Transverse colon (tissue), 4 donors: ENCODE measurements at regions not wholly inside any gene's neighbourhood (a gene's known extent, or its start where the extent isn't known, plus 50 kb on each side); places are given as distances from the start of the nearest gene placed in this dataset.

Source experiments
- DNase-seq: peaks from one replicate; pipeline ENCODE4 v3.0.0-alpha.2; 2019
- H3K27ac ChIP-seq, 4 donors: fragments of 200-600 bp; sonication (generic); 2 replicates each; pipeline ENCODE4 v1.5.1; 2016 to 2018; ENCODE audit warnings: inconsistent platforms in 4 of 4
- H3K27me3 ChIP-seq: fragments of 200-600 bp; sonication (generic); 2 replicates; pipeline ENCODE4 v1.5.1; 2017; ENCODE audit warnings: inconsistent platforms
- H3K36me3 ChIP-seq, 4 donors: fragments of 200-600 bp; sonication (generic); 2 replicates each; pipeline ENCODE4 v1.5.1; 2017 to 2019; ENCODE audit warnings: inconsistent platforms in 4 of 4
- H3K4me1 ChIP-seq, 4 donors: fragments of 200-600 bp; sonication (generic); 2 replicates each; pipeline ENCODE4 v1.5.1; 2017 to 2020; ENCODE audit warnings: inconsistent platforms in 4 of 4
- H3K4me3 ChIP-seq, 4 donors: fragments of 200-600 bp; sonication (generic); 1 replicate in 1 of 4; 2 replicates in 3 of 4; pipeline versions ENCODE4 v1.5.1 to v1.6.1; 2017 to 2019; ENCODE audit warnings: inconsistent platforms in 4 of 4
- H3K9me3 ChIP-seq, 2 donors: fragments of 200-600 bp; sonication (generic); 2 replicates each; pipeline ENCODE4 v1.5.1; 2017 to 2019; ENCODE audit warnings: inconsistent platforms in 2 of 2
- CTCF ChIP-seq, 5 experiments: fragments of 200-600 bp in 3 of 5; fragments of 450-650 bp in 2 of 5; sonication (generic) in 3 of 5; IDR thresholded peaks; 1 replicate in 2 of 5; 2 replicates in 3 of 5; pipeline ENCODE4 v1.5.1; 2016 to 2017; ENCODE audit warnings: antibody characterized with exemption in 5 of 5, inconsistent platforms in 3 of 5, mild to moderate bottlenecking in 2 of 5, moderate library complexity in 1 of 5
- EP300 ChIP-seq: sonication (generic); formaldehyde crosslinking; IDR thresholded peaks from one replicate; pipeline ENCODE4 v1.6.1; 2017; ENCODE audit warnings: antibody characterized with exemption, low read depth
- POLR2A ChIP-seq: fragments of 450-650 bp; IDR thresholded peaks from one replicate; pipeline ENCODE4 v1.6.1; 2016; ENCODE audit warnings: antibody characterized with exemption, mild to moderate bottlenecking, moderate library complexity
- POLR2AphosphoS5 ChIP-seq, 3 donors: sonication (generic); formaldehyde crosslinking; IDR thresholded peaks; one replicate each; pipeline ENCODE4 v1.6.1; 2016; ENCODE audit warnings: antibody characterized with exemption in 3 of 3
- WGBS, 2 donors: methylation state at CpG; one replicate each; pipeline ENCODE4 v1.1.5; 2018; ENCODE audit warnings: low coverage in 1 of 2; 5-methylcytosine and 5-hydroxymethylcytosine counted together
- in situ Hi-C, 4 donors: fragments of 200-750 bp; cut with MboI; loops; one replicate each; pipeline versions ENCODE4 v1.15.0 to v1.15.1; 2017; ENCODE audit warnings: low sequenced_read_pairs in 3 of 4, low pct_ligation_motif_present in 1 of 4, low pct_unique_long_range_greater_than_20kb in 1 of 4
- intact Hi-C: fragments of 100-400 bp; cut with DNase I; formaldehyde crosslinking; loops from one replicate; pipeline ENCODE4 v1.15.1; 2023; ENCODE audit warnings: low total_unique reads

- DNase-seq = no peak
- 50% methylated on average over 3 of the region's 3 CpGs; no CpG with 5 or more reads in 1 of the 2 donors for WGBS, 2 donors
- in situ Hi-C loops (no loop called here), intact Hi-C loops (no loop called here)
- no peaks in the 10 kb centered on the region for H3K36me3 ChIP-seq
- H3K9me3 ChIP-seq = peaks cover 5 to 19% of the 10 kb centered on the region in 2 donors
- no peaks in the 10 kb centered on the region for H3K4me1 ChIP-seq
- no peaks in the 10 kb centered on the region for H3K27me3 ChIP-seq
- no peak overlapping the region for H3K4me3 ChIP-seq
- TF ChIP-seq POLR2A (no peak), POLR2AphosphoS5 (IDR thresholded peaks at IDR 0.05) (no peak), CTCF (IDR thresholded peaks at IDR 0.05) (no peak), EP300 (no peak)
- H3K27ac ChIP-seq = no peak overlapping the region
Observed at GRCh38 chr19:27652796-27653195, 1560.2 kb downstream of the UQCRFS1 start.

GRCh38 chr19:27652281-27652680, 1560.7 kb downstream of the UQCRFS1 start:
- in situ Hi-C loops (no loop called here), intact Hi-C loops (no loop called here)
- peaks cover 0 to 14% of the 10 kb centered on the region in 2 donors for H3K9me3 ChIP-seq
- H3K36me3 ChIP-seq = no peaks in the 10 kb centered on the region
- no peak for TF ChIP-seq POLR2A
- no peak for TF ChIP-seq EP300
- no peak for TF ChIP-seq POLR2AphosphoS5 (IDR thresholded peaks at IDR 0.05)
- TF ChIP-seq CTCF (IDR thresholded peaks at IDR 0.05) = no peak
- H3K27ac ChIP-seq = no peak overlapping the region
- no peaks in the 10 kb centered on the region for H3K4me1 ChIP-seq
- H3K4me3 ChIP-seq = no peak overlapping the region
- 86% methylated on average over 7 of the region's 8 CpGs; no CpG with 5 or more reads in 1 of the 2 donors for WGBS, 2 donors
- H3K27me3 ChIP-seq = no peaks in the 10 kb centered on the region
- DNase-seq = no peak

GRCh38 chr19:27647423-27647822, 1565.5 kb downstream of the UQCRFS1 start:
- Histone ChIP-seq H3K36me3 (no peaks in the 10 kb centered on the region), H3K27ac (no peak overlapping the region), H3K4me3 (no peak overlapping the region), H3K4me1 (no peaks in the 10 kb centered on the region), H3K27me3 (no peaks in the 10 kb centered on the region), H3K9me3 (peaks cover 0 to 3% of the 10 kb centered on the region in 2 donors)
- intact Hi-C loops = no loop called here
- in situ Hi-C loops = no loop called here
- 88% methylated on average over 4 of the region's 4 CpGs; no CpG with 5 or more reads in 1 of the 2 donors for WGBS, 2 donors
- TF ChIP-seq CTCF (IDR thresholded peaks at IDR 0.05) (no peak), EP300 (no peak)
- no peak for DNase-seq

GRCh38 chr19:27635401-27635800, 1577.5 kb downstream of the UQCRFS1 start:
- TF ChIP-seq POLR2AphosphoS5 (IDR thresholded peaks at IDR 0.05) (no peak), CTCF (IDR thresholded peaks at IDR 0.05) (no peak), POLR2A (no peak), EP300 (no peak)
- no peak for DNase-seq
- Histone ChIP-seq H3K4me1 (no peaks in the 10 kb centered on the region), H3K27ac (no peak overlapping the region), H3K27me3 (no peaks in the 10 kb centered on the region), H3K9me3 (peaks cover 22 to 25% of the 10 kb centered on the region in 2 donors), H3K4me3 (no peak overlapping the region), H3K36me3 (no peaks in the 10 kb centered on the region)
- in situ Hi-C loops = no loop called here
- intact Hi-C loops = no loop called here
- WGBS, 2 donors = 100% methylated on average over 1 of the region's 1 CpG; no CpG with 5 or more reads in 1 of the 2 donors
